ENCODE measurements at regions not wholly inside any gene's neighbourhood (a gene's known extent, or its start where the extent isn't known, plus 50 kb on each side); places are given as distances from the start of the nearest gene placed in this dataset.

DNA sequence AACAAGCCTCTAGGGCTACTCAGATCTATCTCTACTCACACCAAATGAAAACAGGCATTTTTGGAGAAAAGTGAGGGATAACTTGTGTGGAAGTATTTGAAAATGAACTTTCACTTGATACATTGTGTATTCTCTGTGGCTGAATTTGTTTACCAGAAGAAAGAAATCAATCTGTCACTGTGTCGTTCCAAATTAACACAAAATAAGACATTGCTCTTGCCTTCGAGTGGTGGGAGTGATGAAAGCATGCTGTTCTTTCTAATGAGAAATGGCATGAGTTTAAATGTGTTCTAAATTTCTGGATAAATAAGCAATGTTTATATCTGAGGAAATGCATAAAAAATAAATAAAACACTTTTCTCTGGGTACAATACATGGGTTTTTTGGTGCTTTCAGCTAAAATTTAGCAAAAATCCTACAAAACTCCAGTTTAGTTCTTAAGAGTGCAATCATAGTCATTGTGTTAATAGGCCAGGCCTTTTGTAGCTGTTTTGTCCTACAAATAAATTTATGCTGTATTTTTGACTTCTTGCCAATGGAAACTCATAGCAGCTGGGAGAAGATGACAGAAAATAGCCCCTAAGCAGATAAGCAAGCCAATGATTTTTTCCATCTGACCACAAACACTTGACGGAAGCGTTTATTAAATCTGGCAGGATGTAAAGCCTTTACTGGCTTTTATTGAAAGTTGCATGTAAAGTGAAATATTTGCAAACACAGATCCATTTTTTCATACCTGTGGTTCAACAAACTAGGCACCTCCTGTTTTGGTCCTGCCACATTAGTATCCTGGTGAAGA is 1064.1 kb upstream of the GHITM start:
- H3K9me3 Mint-ChIP-seq, result peaks cover 2% of the 10 kb centered on the region
- H3K36me3 Mint-ChIP-seq (ENCODE audit: low read depth), result peaks cover 3% of the 10 kb centered on the region
- no peak overlapping the region for H3K4me3 Mint-ChIP-seq
- DNase-seq (ENCODE audit: low read depth, low spot score), result no peak
- peaks cover 14% of the 10 kb centered on the region for H3K4me1 Mint-ChIP-seq
- no peak overlapping the region for H3K27ac Mint-ChIP-seq (ENCODE audit: unreplicated experiment)
- H3K27me3 Mint-ChIP-seq (ENCODE audit: low read depth), result no peaks in the 10 kb centered on the region
- TF ChIP-seq, protein P1, sequence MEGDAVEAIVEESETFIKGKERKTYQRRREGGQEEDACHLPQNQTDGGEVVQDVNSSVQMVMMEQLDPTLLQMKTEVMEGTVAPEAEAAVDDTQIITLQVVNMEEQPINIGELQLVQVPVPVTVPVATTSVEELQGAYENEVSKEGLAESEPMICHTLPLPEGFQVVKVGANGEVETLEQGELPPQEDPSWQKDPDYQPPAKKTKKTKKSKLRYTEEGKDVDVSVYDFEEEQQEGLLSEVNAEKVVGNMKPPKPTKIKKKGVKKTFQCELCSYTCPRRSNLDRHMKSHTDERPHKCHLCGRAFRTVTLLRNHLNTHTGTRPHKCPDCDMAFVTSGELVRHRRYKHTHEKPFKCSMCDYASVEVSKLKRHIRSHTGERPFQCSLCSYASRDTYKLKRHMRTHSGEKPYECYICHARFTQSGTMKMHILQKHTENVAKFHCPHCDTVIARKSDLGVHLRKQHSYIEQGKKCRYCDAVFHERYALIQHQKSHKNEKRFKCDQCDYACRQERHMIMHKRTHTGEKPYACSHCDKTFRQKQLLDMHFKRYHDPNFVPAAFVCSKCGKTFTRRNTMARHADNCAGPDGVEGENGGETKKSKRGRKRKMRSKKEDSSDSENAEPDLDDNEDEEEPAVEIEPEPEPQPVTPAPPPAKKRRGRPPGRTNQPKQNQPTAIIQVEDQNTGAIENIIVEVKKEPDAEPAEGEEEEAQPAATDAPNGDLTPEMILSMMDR (conservative IDR thresholded peaks at IDR 0.05), result no peak

DNA sequence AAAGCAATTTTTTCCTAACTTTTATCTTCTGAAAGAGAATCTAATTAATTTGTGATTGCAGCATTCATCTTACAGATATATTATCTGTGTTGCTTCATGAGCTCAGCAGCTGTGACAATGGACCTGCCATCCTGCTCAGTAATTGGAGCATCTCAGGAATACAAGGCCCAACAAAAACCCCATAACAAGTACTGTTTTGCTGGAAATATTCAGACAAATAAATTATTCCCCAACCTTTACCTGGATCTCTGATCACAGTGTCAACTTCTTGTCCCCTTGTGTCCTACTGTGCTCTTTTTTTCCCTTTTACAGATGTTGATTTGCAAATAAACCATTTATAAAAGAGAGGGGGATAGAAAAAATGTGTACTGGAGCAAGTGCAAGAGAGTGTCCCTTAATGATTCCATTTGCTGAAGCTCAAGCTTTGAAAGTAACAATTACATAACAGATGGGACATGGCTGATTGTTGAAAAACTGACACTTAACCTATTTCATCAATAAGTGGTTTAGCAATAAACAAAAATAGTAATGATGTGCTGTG is 1063.4 kb upstream of the GHITM start:
- H3K27ac Mint-ChIP-seq (ENCODE audit: unreplicated experiment), result no peak overlapping the region
- H3K9me3 Mint-ChIP-seq, result peaks cover 2% of the 10 kb centered on the region
- DNase-seq (ENCODE audit: low read depth, low spot score), result no peak
- TF ChIP-seq, protein P1 (conservative IDR thresholded peaks at IDR 0.05), result no peak
- H3K4me3 Mint-ChIP-seq, result no peak overlapping the region
- H3K27me3 Mint-ChIP-seq (ENCODE audit: low read depth), result no peaks in the 10 kb centered on the region
- H3K36me3 Mint-ChIP-seq (ENCODE audit: low read depth), result peaks cover 3% of the 10 kb centered on the region
- H3K4me1 Mint-ChIP-seq, result peaks cover 14% of the 10 kb centered on the region

DNA sequence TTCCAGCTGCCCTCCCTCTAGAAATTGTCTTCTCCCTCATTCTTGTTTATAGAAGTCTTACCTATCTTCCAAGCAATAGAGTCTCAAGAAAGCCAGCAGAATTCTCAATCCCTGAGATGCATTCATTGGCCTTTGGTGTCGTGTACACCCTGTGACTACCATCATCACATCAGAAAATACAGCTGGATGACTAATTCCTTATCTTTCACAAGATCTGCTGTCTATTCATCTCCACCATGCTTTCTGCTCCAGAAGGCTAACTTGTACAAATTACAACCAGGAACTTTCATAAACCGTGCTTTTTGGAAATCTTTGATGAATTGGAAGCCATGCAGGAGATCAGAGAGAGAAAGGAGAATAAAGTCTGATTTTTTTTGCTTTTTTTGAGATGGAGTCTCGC is 1062.9 kb upstream of the GHITM start:
- H3K36me3 Mint-ChIP-seq (ENCODE audit: low read depth), result peaks cover 3% of the 10 kb centered on the region
- no peak overlapping the region for H3K4me3 Mint-ChIP-seq
- no peaks in the 10 kb centered on the region for H3K27me3 Mint-ChIP-seq (ENCODE audit: low read depth)
- H3K4me1 Mint-ChIP-seq, result peaks cover 14% of the 10 kb centered on the region
- DNase-seq (ENCODE audit: low read depth, low spot score), result no peak
- H3K9me3 Mint-ChIP-seq, result peaks cover 2% of the 10 kb centered on the region
- H3K27ac Mint-ChIP-seq (ENCODE audit: unreplicated experiment), result no peak overlapping the region
- TF ChIP-seq, protein P1 (conservative IDR thresholded peaks at IDR 0.05), result no peak

DNA sequence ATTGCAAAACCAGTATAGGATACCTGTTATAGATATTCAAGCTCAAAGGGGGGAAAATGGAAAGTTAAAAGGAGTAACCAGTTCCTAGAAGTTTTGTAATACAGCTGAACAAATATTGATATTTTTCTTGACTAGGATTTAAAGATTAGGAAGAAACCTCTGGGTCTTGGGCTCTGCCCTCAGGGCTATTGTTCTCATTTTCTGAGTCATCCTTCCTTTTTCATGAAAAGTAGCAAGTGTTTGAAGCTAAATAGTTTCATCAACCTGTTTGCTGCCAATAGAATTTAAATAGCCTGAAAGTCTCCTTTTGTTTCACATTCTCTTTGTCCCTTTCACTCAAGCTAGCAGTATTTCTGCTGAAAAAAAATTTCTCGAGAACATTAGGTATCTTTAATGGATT is 1061.1 kb upstream of the GHITM start:
- DNase-seq (ENCODE audit: low read depth, low spot score), result no peak
- Mint-ChIP-seq H3K27me3 (ENCODE audit: low read depth) (no peaks in the 10 kb centered on the region), H3K4me1 (peaks cover 14% of the 10 kb centered on the region), H3K36me3 (ENCODE audit: low read depth) (peaks cover 3% of the 10 kb centered on the region), H3K4me3 (no peak overlapping the region), H3K9me3 (peaks cover 2% of the 10 kb centered on the region), H3K27ac (ENCODE audit: unreplicated experiment) (no peak overlapping the region)
- TF ChIP-seq, protein P1 (conservative IDR thresholded peaks at IDR 0.05), result no peak

DNA sequence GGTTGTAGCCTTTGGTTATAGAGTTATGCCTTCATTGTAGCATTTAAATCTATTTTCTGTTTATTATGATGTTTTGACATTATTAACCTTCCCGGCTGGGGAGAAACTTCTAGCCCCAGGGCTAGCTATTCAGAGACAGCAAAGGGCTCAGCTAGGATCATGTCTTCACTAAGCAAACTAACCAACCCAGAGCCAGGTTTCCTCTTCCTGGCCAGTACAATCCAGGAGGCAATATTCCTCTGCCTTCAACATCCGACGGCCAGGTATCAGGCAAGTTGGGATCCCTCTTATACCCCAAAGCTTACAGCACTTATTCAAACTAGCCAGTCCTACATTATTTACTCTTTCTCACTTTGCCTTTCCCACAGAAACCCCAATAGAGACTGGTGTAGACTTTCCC is 1060.7 kb upstream of the GHITM start:
- no peak for DNase-seq (ENCODE audit: low read depth, low spot score)
- no peaks in the 10 kb centered on the region for H3K9me3 Mint-ChIP-seq
- H3K27ac Mint-ChIP-seq (ENCODE audit: unreplicated experiment), result no peak overlapping the region
- TF ChIP-seq, protein P1 (conservative IDR thresholded peaks at IDR 0.05), result no peak
- H3K27me3 Mint-ChIP-seq (ENCODE audit: low read depth), result no peaks in the 10 kb centered on the region
- H3K36me3 Mint-ChIP-seq (ENCODE audit: low read depth), result no peaks in the 10 kb centered on the region
- no peak overlapping the region for H3K4me3 Mint-ChIP-seq
- peaks cover 14% of the 10 kb centered on the region for H3K4me1 Mint-ChIP-seq
